ENCODE measurements at regions not wholly inside any gene's neighbourhood (a gene's known extent, or its start where the extent isn't known, plus 50 kb on each side); places are given as distances from the start of the nearest gene placed in this dataset.
"Not testable (repeated sequence)": the region's sequence is repeated elsewhere in the genome, so short reads cannot be mapped to it uniquely, and the experiment has no call there.

- intact Hi-C loops (cut with DNase I) = no loop called here
- TF ChIP-seq POLR2A (IDR thresholded peaks at IDR 0.05) (no peak), EP300 (IDR thresholded peaks at IDR 0.05) (no peak)
- Histone ChIP-seq H3K4me3 (no peak overlapping the region), H3K27me3 (no peaks in the 10 kb centered on the region), H3K9me3 (no peaks in the 10 kb centered on the region), H3K4me1 (ENCODE audit: insufficient read depth) (no peaks in the 10 kb centered on the region), H3K36me3 (no peaks in the 10 kb centered on the region), H3K27ac (no peak overlapping the region)
- 61 to 66% (median 61%) methylated on average over 1 of the region's 1 CpG for WGBS, 3 donors
- DNase-seq = no peak
Measured at GRCh38 chr6:85240787-85241385, 209.0 kb upstream of the NT5E start.

- H3K4me3 ChIP-seq = no peak overlapping the region
- TF ChIP-seq CTCF (IDR thresholded peaks at IDR 0.05) = no peak
- no peaks in the 10 kb centered on the region for H3K4me1 ChIP-seq (ENCODE audit: insufficient read depth)
- intact Hi-C loops (cut with DNase I) = no loop called here
- H3K27me3 ChIP-seq = no peaks in the 10 kb centered on the region
- no peaks in the 10 kb centered on the region for H3K36me3 ChIP-seq
- 37 to 64% (median 46%) methylated on average over 3 of the region's 3 CpGs for WGBS, 3 donors
- no peaks in the 10 kb centered on the region for H3K9me3 ChIP-seq
- no peak overlapping the region for H3K27ac ChIP-seq
- no peak for DNase-seq
Measured at GRCh38 chr6:85237478-85237877, 212.4 kb upstream of the NT5E start.

DNA sequence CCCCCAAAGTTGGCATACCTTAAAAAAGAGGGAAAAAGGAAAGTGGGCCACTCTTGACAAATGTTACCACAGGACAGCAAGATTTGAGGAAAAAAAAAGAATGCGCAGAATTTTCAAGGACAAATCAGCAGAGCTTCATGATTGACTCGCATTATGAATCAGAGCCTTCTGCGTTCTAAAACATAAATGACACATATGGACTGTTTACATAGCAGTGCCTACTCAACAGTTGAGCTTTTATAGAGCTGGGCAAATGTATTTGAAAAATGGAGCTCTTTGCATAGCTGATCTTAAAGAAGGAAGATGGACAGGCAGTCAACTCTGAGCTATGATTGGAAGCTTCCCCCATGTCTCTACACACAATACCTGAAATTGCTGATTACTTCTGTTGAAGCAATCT, 213.2 kb upstream of the NT5E start:
- DNase-seq = no peak
- Histone ChIP-seq H3K27ac (no peak overlapping the region), H3K4me1 (ENCODE audit: insufficient read depth) (no peaks in the 10 kb centered on the region), H3K27me3 (no peaks in the 10 kb centered on the region), H3K4me3 (no peak overlapping the region), H3K9me3 (no peaks in the 10 kb centered on the region), H3K36me3 (no peaks in the 10 kb centered on the region)
- WGBS, 3 donors = 61 to 77% (median 69%) methylated on average over 3 of the region's 3 CpGs
- TF ChIP-seq CTCF (IDR thresholded peaks at IDR 0.05) = no peak
- no peak for TF ChIP-seq EP300 (IDR thresholded peaks at IDR 0.05)
- TF ChIP-seq POLR2A (IDR thresholded peaks at IDR 0.05) = no peak
- intact Hi-C loops (cut with DNase I) = no loop called here

GRCh38 chr6:85227345-85227744, 222.5 kb upstream of the NT5E start:
- H3K27ac ChIP-seq; H3K4me1 ChIP-seq (ENCODE audit: insufficient read depth); H3K4me3 ChIP-seq; intact Hi-C loops (cut with DNase I); DNase-seq; H3K36me3 ChIP-seq; H3K9me3 ChIP-seq; H3K27me3 ChIP-seq: not testable (repeated sequence)
- whole genome bisulfite sequencing, 3 donors = 45 to 72% (median 56%) methylated on average over 1 of the region's 1 CpG

- H3K4me1 ChIP-seq (ENCODE audit: insufficient read depth); H3K4me3 ChIP-seq; H3K27ac ChIP-seq; H3K36me3 ChIP-seq; intact Hi-C loops (cut with DNase I); DNase-seq; H3K9me3 ChIP-seq; H3K27me3 ChIP-seq: not testable (repeated sequence)
- WGBS, 3 donors = 31 to 38% (median 35%) methylated on average over 5 of the region's 5 CpGs
Measured at GRCh38 chr6:85212794-85213193, 237.1 kb upstream of the NT5E start.

- no peak for DNase-seq
- no peaks in the 10 kb centered on the region for H3K36me3 ChIP-seq
- H3K9me3 ChIP-seq = no peaks in the 10 kb centered on the region
- H3K27me3 ChIP-seq = no peaks in the 10 kb centered on the region
- no peak for TF ChIP-seq CTCF (IDR thresholded peaks at IDR 0.05)
- TF ChIP-seq POLR2A (IDR thresholded peaks at IDR 0.05) = no peak
- no peak for TF ChIP-seq EP300 (IDR thresholded peaks at IDR 0.05)
- no peaks in the 10 kb centered on the region for H3K4me1 ChIP-seq (ENCODE audit: insufficient read depth)
- intact Hi-C loops (cut with DNase I) = no loop called here
- no peak overlapping the region for H3K27ac ChIP-seq
- no peak overlapping the region for H3K4me3 ChIP-seq
Measured at GRCh38 chr6:85195243-85195642, 254.6 kb upstream of the NT5E start.

Data from ovary (tissue), 7 donors.